ENCODE measurements at regions not wholly inside any gene's neighbourhood (a gene's known extent, or its start where the extent isn't known, plus 50 kb on each side); places are given as distances from the start of the nearest gene placed in this dataset.

DNA sequence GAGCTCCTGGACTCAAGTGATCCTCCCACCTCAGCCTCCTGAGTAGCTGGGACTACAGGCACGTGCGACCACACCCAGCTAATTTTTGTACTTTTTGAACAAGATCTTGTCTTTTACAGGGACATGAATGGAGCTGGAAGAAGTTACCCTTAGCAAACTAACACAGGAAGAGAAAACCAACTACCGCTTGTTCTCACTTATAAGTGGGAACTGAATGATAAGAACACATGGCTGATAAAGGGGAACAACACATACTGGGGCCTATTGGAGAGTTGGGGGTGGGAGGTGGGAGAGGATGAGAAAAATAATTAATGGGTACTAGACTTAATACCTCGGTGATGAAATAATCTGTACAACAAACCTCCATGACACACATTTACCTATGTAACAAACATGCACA lies 70.9 kb upstream of the INHBA start:
- H3K9me3 ChIP-seq: no peaks in the 10 kb centered on the region
- Mint-ChIP-seq H3K36me3 (ENCODE audit: insufficient read depth, unreplicated experiment) (no peaks in the 10 kb centered on the region), H3K4me1 (ENCODE audit: low read depth, unreplicated experiment) (no peaks in the 10 kb centered on the region), H3K9me3 (ENCODE audit: unreplicated experiment) (peaks cover 9% of the 10 kb centered on the region), H3K27me3 (ENCODE audit: insufficient read depth, unreplicated experiment) (peaks cover 4% of the 10 kb centered on the region), H3K27ac (ENCODE audit: unreplicated experiment) (peak overlapping the region; percentile 3), H3K4me3 (ENCODE audit: unreplicated experiment) (no peak overlapping the region)
- ChIA-PET POLR2A (no interaction called here), CTCF (no interaction called here)
- intact Hi-C loops (cut with micrococcal nuclease; ENCODE audit: unreplicated experiment): no loop called here
- no peak overlapping the region for H3K4me3 ChIP-seq (ENCODE audit: low read depth, low read length)
- TF ChIP-seq, protein P1, sequence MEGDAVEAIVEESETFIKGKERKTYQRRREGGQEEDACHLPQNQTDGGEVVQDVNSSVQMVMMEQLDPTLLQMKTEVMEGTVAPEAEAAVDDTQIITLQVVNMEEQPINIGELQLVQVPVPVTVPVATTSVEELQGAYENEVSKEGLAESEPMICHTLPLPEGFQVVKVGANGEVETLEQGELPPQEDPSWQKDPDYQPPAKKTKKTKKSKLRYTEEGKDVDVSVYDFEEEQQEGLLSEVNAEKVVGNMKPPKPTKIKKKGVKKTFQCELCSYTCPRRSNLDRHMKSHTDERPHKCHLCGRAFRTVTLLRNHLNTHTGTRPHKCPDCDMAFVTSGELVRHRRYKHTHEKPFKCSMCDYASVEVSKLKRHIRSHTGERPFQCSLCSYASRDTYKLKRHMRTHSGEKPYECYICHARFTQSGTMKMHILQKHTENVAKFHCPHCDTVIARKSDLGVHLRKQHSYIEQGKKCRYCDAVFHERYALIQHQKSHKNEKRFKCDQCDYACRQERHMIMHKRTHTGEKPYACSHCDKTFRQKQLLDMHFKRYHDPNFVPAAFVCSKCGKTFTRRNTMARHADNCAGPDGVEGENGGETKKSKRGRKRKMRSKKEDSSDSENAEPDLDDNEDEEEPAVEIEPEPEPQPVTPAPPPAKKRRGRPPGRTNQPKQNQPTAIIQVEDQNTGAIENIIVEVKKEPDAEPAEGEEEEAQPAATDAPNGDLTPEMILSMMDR (IDR thresholded peaks at IDR 0.05; ENCODE audit: insufficient read depth in 1 of 2, low read depth in 1 of 2, low read length in 1 of 2, severe bottlenecking in 1 of 2, unreplicated experiment in 1 of 2): no peak
- DNase-seq: no peak
- no TSS peak for BruUV-seq (replicated peaks)
- H3K27me3 ChIP-seq (replicated peaks; ENCODE audit: control insufficient read depth, insufficient read depth, low read length): no peaks in the 10 kb centered on the region
- H3K4me1 ChIP-seq: no peaks in the 10 kb centered on the region
- no peaks in the 10 kb centered on the region for H3K36me3 ChIP-seq (ENCODE audit: control insufficient read depth, insufficient read depth, low read length)

DNA sequence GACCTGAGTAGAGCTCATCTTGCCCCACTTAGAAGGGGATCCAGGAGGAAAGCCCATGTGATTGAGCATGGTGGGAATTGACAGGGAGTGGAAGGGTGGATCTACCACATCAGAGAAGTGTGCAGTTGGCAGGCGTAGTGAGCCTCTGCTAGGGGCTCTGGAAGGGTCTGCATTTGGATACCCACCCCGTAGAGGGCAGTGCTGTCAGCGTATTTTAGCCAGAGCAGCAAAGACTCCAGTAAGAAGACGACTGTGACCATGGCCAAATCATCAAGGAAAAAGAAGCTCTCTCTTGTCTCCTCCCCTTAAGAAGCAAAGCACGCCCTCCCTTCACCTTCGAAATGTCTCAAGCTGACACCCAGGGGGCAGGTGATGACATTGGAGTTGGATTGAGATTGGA lies 68.8 kb upstream of the INHBA start:
- H3K36me3 Mint-ChIP-seq (ENCODE audit: insufficient read depth, unreplicated experiment): no peaks in the 10 kb centered on the region
- DNase-seq: no peak
- peaks cover 4% of the 10 kb centered on the region for H3K27me3 Mint-ChIP-seq (ENCODE audit: insufficient read depth, unreplicated experiment)
- H3K27ac Mint-ChIP-seq (ENCODE audit: unreplicated experiment): no peak overlapping the region
- no peaks in the 10 kb centered on the region for H3K4me1 ChIP-seq
- intact Hi-C loops (cut with micrococcal nuclease; ENCODE audit: unreplicated experiment): no loop called here
- H3K27me3 ChIP-seq (replicated peaks; ENCODE audit: control insufficient read depth, insufficient read depth, low read length): no peaks in the 10 kb centered on the region
- H3K9me3 ChIP-seq: no peaks in the 10 kb centered on the region
- ChIA-PET POLR2A (no interaction called here), CTCF (no interaction called here)
- no peak overlapping the region for H3K4me3 Mint-ChIP-seq (ENCODE audit: unreplicated experiment)
- TF ChIP-seq, protein P1 (IDR thresholded peaks at IDR 0.05; ENCODE audit: insufficient read depth in 1 of 2, low read depth in 1 of 2, low read length in 1 of 2, severe bottlenecking in 1 of 2, unreplicated experiment in 1 of 2): no peak
- peaks cover 9% of the 10 kb centered on the region for H3K9me3 Mint-ChIP-seq (ENCODE audit: unreplicated experiment)
- no peaks in the 10 kb centered on the region for H3K4me1 Mint-ChIP-seq (ENCODE audit: low read depth, unreplicated experiment)
- no peak overlapping the region for H3K4me3 ChIP-seq (ENCODE audit: low read depth, low read length)
- no peaks in the 10 kb centered on the region for H3K36me3 ChIP-seq (ENCODE audit: control insufficient read depth, insufficient read depth, low read length)
- BruUV-seq (replicated peaks): no TSS peak

DNA sequence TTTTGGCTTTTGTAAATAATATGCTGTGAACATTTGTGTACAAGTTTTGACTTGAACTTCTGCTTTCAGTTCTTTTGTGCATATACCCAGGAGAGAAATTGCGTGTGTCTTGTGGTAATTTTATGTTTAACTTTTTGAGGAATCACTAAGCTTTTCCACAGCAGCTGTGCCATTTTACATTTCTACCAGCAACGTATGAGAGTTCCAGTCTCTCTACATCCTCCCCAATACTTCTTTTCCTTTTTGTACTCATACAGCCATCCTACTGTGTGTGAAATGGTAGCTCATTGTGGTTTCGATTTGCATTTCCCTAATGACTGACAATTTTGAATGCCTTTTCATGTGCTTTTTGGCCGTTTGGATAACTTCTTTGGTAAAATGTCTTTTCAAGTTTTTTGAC lies 66.3 kb upstream of the INHBA start:
- no peak overlapping the region for H3K4me3 ChIP-seq (ENCODE audit: low read depth, low read length)
- no TSS peak for BruUV-seq (replicated peaks)
- no peaks in the 10 kb centered on the region for H3K4me1 ChIP-seq
- Mint-ChIP-seq H3K4me1 (ENCODE audit: low read depth, unreplicated experiment) (no peaks in the 10 kb centered on the region), H3K9me3 (ENCODE audit: unreplicated experiment) (peaks cover 22% of the 10 kb centered on the region), H3K36me3 (ENCODE audit: insufficient read depth, unreplicated experiment) (no peaks in the 10 kb centered on the region), H3K4me3 (ENCODE audit: unreplicated experiment) (no peak overlapping the region), H3K27ac (ENCODE audit: unreplicated experiment) (no peak overlapping the region), H3K27me3 (ENCODE audit: insufficient read depth, unreplicated experiment) (peaks cover 6% of the 10 kb centered on the region)
- ChIA-PET POLR2A (no interaction called here), CTCF (no interaction called here)
- H3K36me3 ChIP-seq (ENCODE audit: control insufficient read depth, insufficient read depth, low read length): no peaks in the 10 kb centered on the region
- no peaks in the 10 kb centered on the region for H3K9me3 ChIP-seq
- TF ChIP-seq, protein P1 (IDR thresholded peaks at IDR 0.05; ENCODE audit: insufficient read depth in 1 of 2, low read depth in 1 of 2, low read length in 1 of 2, severe bottlenecking in 1 of 2, unreplicated experiment in 1 of 2): no peak
- intact Hi-C loops (cut with micrococcal nuclease; ENCODE audit: unreplicated experiment): no loop called here
- no peaks in the 10 kb centered on the region for H3K27me3 ChIP-seq (replicated peaks; ENCODE audit: control insufficient read depth, insufficient read depth, low read length)
- no peak for DNase-seq
